Fibroblast of skin of scalp (primary cell): ENCODE measurements at regions not wholly inside any gene's neighbourhood (a gene's known extent, or its start where the extent isn't known, plus 50 kb on each side); places are given as distances from the start of the nearest gene placed in this dataset.
"Not testable (repeated sequence)": the region's sequence is repeated elsewhere in the genome, so short reads cannot be mapped to it uniquely, and the experiment has no call there.

Experiments
- DNase-seq: peaks from one replicate; pipeline ENCODE4 v3.0.0-alpha.2; 2013

GRCh38 chr1:169019419-169020058 lies 87.0 kb upstream of the ATP1B1 start:
- DNase-seq = no peak

- DNase-seq = no peak
Measured at GRCh38 chr1:169020684-169021083, 85.8 kb upstream of the ATP1B1 start.

- DNase-seq = no peak
Measured at GRCh38 chr1:169022648-169023047, 83.8 kb upstream of the ATP1B1 start.

- DNase-seq = no peak
Measured at GRCh38 chr1:169024255-169024654, 82.2 kb upstream of the ATP1B1 start.

- DNase-seq = no peak
Measured at GRCh38 chr1:169024800-169025271, 81.7 kb upstream of the ATP1B1 start.

- no peak for DNase-seq
Measured at GRCh38 chr1:169025412-169025811, 81.1 kb upstream of the ATP1B1 start.

GRCh38 chr1:169027607-169028320 lies 78.7 kb upstream of the ATP1B1 start:
- no peak for DNase-seq

GRCh38 chr1:169031566-169032224 lies 74.8 kb upstream of the ATP1B1 start:
- no peak for DNase-seq

- no peak for DNase-seq
Measured at GRCh38 chr1:169041366-169041765, 65.1 kb upstream of the ATP1B1 start.

- DNase-seq = no peak
Measured at GRCh38 chr1:169042377-169042776, 64.1 kb upstream of the ATP1B1 start.

- no peak for DNase-seq
Measured at GRCh38 chr1:169043823-169044222, 62.7 kb upstream of the ATP1B1 start.

- no peak for DNase-seq
Measured at GRCh38 chr1:169044296-169044695, 62.2 kb upstream of the ATP1B1 start.

- DNase-seq = no peak
Measured at GRCh38 chr1:169044971-169045370, 61.5 kb upstream of the ATP1B1 start.

GRCh38 chr1:169046671-169047070 lies 59.8 kb upstream of the ATP1B1 start:
- no peak for DNase-seq

GRCh38 chr1:169047074-169047473 lies 59.4 kb upstream of the ATP1B1 start:
- DNase-seq = no peak

- DNase-seq = no peak
Measured at GRCh38 chr1:169048043-169048442, 58.4 kb upstream of the ATP1B1 start.

- no peak for DNase-seq
Measured at GRCh38 chr1:169049258-169049938, 57.1 kb upstream of the ATP1B1 start.

GRCh38 chr1:169051171-169051570 lies 55.3 kb upstream of the ATP1B1 start:
- no peak for DNase-seq

GRCh38 chr1:169052171-169052570 lies 54.3 kb upstream of the ATP1B1 start:
- DNase-seq = not testable (repeated sequence)

GRCh38 chr1:169052727-169053126 lies 53.8 kb upstream of the ATP1B1 start:
- DNase-seq = no peak

- no peak for DNase-seq
Measured at GRCh38 chr1:169053196-169053595, 53.3 kb upstream of the ATP1B1 start.
